GF-D8 (cell line): ENCODE measurements at regions not wholly inside any gene's neighbourhood (a gene's known extent, or its start where the extent isn't known, plus 50 kb on each side); places are given as distances from the start of the nearest gene placed in this dataset.
"Not testable (repeated sequence)": the region's sequence is repeated elsewhere in the genome, so short reads cannot be mapped to it uniquely, and the experiment has no call there.

Source experiments
- DNase-seq: peaks from one replicate; lab custom pipeline; 2025; lab: John Stamatoyannopoulos, UW

GRCh38 chr1:79945391-79945790, 938.9 kb upstream of the ADGRL4 start:
- DNase-seq: no peak

GRCh38 chr1:79929356-79929755, 922.8 kb upstream of the ADGRL4 start:
- no peak for DNase-seq

- no peak for DNase-seq
Observed at GRCh38 chr1:79928901-79929300, 922.4 kb upstream of the ADGRL4 start.

- DNase-seq: no peak
Observed at GRCh38 chr1:79920960-79921669, 914.6 kb upstream of the ADGRL4 start.

GRCh38 chr1:79914896-79915295, 908.4 kb upstream of the ADGRL4 start:
- DNase-seq: no peak

- DNase-seq: no peak
Observed at GRCh38 chr1:79912813-79913212, 906.3 kb upstream of the ADGRL4 start.

GRCh38 chr1:79903321-79903720, 896.8 kb upstream of the ADGRL4 start:
- no peak for DNase-seq

- DNase-seq: no peak
Observed at GRCh38 chr1:79902418-79902817, 895.9 kb upstream of the ADGRL4 start.

GRCh38 chr1:79899914-79900313, 893.4 kb upstream of the ADGRL4 start:
- no peak for DNase-seq

GRCh38 chr1:79896140-79896539, 889.6 kb upstream of the ADGRL4 start:
- DNase-seq: no peak

GRCh38 chr1:79895573-79895972, 889.0 kb upstream of the ADGRL4 start:
- no peak for DNase-seq

- DNase-seq: not testable (repeated sequence)
Observed at GRCh38 chr1:79894129-79894528, 887.6 kb upstream of the ADGRL4 start.

GRCh38 chr1:79887059-79887458, 880.5 kb upstream of the ADGRL4 start:
- DNase-seq: no peak

- no peak for DNase-seq
Observed at GRCh38 chr1:79885101-79885500, 878.6 kb upstream of the ADGRL4 start.

GRCh38 chr1:79877086-79877485, 870.6 kb upstream of the ADGRL4 start:
- no peak for DNase-seq

GRCh38 chr1:79875187-79875586, 868.7 kb upstream of the ADGRL4 start:
- no peak for DNase-seq

- DNase-seq: no peak
Observed at GRCh38 chr1:79874289-79874688, 867.8 kb upstream of the ADGRL4 start.

GRCh38 chr1:79859212-79859948, 852.9 kb upstream of the ADGRL4 start:
- no peak for DNase-seq

- no peak for DNase-seq
Observed at GRCh38 chr1:79852004-79852403, 845.5 kb upstream of the ADGRL4 start.

- DNase-seq: no peak
Observed at GRCh38 chr1:79849388-79849787, 842.9 kb upstream of the ADGRL4 start.

- no peak for DNase-seq
Observed at GRCh38 chr1:79848316-79848715, 841.8 kb upstream of the ADGRL4 start.

- DNase-seq: no peak
Observed at GRCh38 chr1:79847700-79848099, 841.2 kb upstream of the ADGRL4 start.

GRCh38 chr1:79845936-79846335, 839.4 kb upstream of the ADGRL4 start:
- DNase-seq: no peak

- DNase-seq: no peak
Observed at GRCh38 chr1:79842811-79843210, 836.3 kb upstream of the ADGRL4 start.
